Keratinocyte (primary cell): ENCODE measurements at regions not wholly inside any gene's neighbourhood (a gene's known extent, or its start where the extent isn't known, plus 50 kb on each side); places are given as distances from the start of the nearest gene placed in this dataset.

Experiments used
- EZH2 ChIP-seq: IDR thresholded peaks from one replicate; pipeline ENCODE4 v1.6.1; 2012; ENCODE audit warnings: inconsistent platforms, mild to moderate bottlenecking, low read length, moderate library complexity
- TF ChIP-seq, protein P1 (sequence below), 3 experiments: IDR thresholded peaks in 1 of 3; conservative IDR thresholded peaks in 1 of 3; optimal IDR thresholded peaks in 1 of 3; 2 replicates in 2 of 3; 3 replicates in 1 of 3; pipeline versions ENCODE3 to v1.5.1; 2011; ENCODE audit warnings: low read length in 3 of 3, mild to moderate bottlenecking in 3 of 3, moderate library complexity in 2 of 3, control low read depth in 1 of 3, inconsistent platforms in 1 of 3; ENCODE audit not compliant: insufficient read depth in 2 of 3; ENCODE audit errors: extremely low read depth in 1 of 3

DNA sequence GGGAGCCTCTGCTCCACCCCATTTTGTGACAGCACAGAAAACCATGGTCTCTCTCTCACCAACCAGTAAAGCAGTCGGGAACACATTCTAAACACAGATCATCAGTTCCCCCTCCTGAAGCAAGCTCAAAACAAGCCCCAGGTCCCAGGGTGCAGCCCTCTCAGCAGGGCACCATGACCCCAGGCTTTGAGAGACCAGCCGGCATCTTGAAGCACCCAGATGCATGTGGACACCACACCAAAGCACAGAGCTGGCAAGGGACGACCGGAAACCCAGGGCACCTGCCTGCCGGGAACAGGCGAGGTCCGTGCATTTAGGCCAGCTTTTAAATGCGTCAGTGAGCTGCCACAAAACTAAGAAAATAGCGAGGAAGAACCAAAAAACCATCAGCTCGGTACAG is 103.2 kb upstream of the IQSEC1 start:
- TF ChIP-seq, protein P1, sequence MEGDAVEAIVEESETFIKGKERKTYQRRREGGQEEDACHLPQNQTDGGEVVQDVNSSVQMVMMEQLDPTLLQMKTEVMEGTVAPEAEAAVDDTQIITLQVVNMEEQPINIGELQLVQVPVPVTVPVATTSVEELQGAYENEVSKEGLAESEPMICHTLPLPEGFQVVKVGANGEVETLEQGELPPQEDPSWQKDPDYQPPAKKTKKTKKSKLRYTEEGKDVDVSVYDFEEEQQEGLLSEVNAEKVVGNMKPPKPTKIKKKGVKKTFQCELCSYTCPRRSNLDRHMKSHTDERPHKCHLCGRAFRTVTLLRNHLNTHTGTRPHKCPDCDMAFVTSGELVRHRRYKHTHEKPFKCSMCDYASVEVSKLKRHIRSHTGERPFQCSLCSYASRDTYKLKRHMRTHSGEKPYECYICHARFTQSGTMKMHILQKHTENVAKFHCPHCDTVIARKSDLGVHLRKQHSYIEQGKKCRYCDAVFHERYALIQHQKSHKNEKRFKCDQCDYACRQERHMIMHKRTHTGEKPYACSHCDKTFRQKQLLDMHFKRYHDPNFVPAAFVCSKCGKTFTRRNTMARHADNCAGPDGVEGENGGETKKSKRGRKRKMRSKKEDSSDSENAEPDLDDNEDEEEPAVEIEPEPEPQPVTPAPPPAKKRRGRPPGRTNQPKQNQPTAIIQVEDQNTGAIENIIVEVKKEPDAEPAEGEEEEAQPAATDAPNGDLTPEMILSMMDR (optimal IDR thresholded peaks at IDR 0.05 in 1 of 3, IDR thresholded peaks at IDR 0.05 in 1 of 3, conservative IDR thresholded peaks at IDR 0.05 in 1 of 3; ENCODE audit: extremely low read depth in 1 of 3, insufficient read depth in 2 of 3, low read length in 3 of 3), result no peak
- no peak for TF ChIP-seq EZH2
